ENCODE measurements at regions not wholly inside any gene's neighbourhood (a gene's known extent, or its start where the extent isn't known, plus 50 kb on each side); places are given as distances from the start of the nearest gene placed in this dataset.

GRCh38 chr11:29634244-29634643 is 382.6 kb downstream of the KCNA4 start:
- no peaks in the 10 kb centered on the region for H3K36me3 ChIP-seq (ENCODE audit: insufficient read depth, low read length)
- no peaks in the 10 kb centered on the region for H3K9me3 ChIP-seq (ENCODE audit: insufficient read depth, low read depth, low read length)
- no peak overlapping the region for H3K4me3 ChIP-seq (ENCODE audit: low read length, poor library complexity, severe bottlenecking)
- H3K9ac ChIP-seq (ENCODE audit: low read depth, low read length, poor library complexity, severe bottlenecking), result no peak overlapping the region
- H2AFZ ChIP-seq (ENCODE audit: low read length), result no peak overlapping the region
- no peaks in the 10 kb centered on the region for H3K9me2 ChIP-seq (replicated peaks; ENCODE audit: low read depth, low read length)
- TF ChIP-seq CTCF (conservative IDR thresholded peaks at IDR 0.05; ENCODE audit: low read length), result no peak
- TF ChIP-seq EZH2phosphoT487 (IDR thresholded peaks at IDR 0.05; ENCODE audit: borderline replicate concordance), result no peak
- H3K79me2 ChIP-seq (ENCODE audit: insufficient read depth, low read length), result no peaks in the 10 kb centered on the region
- no peak overlapping the region for H3K4me2 ChIP-seq (ENCODE audit: low read depth, low read length, poor library complexity, severe bottlenecking)
- no peaks in the 10 kb centered on the region for H4K20me1 ChIP-seq (ENCODE audit: insufficient read depth, low read length, poor library complexity, severe bottlenecking)
- H3F3A ChIP-seq (ENCODE audit: low read depth), result no peaks in the 10 kb centered on the region
- H3K27me3 ChIP-seq (ENCODE audit: insufficient read depth, low read length, poor library complexity, severe bottlenecking), result no peaks in the 10 kb centered on the region
- no peaks in the 10 kb centered on the region for H3K4me1 ChIP-seq (ENCODE audit: insufficient read depth, low read length, poor library complexity, severe bottlenecking)

GRCh38 chr11:29629286-29629685 is 387.5 kb downstream of the KCNA4 start:
- Histone ChIP-seq H3F3A (ENCODE audit: low read depth) (no peaks in the 10 kb centered on the region), H3K9ac (ENCODE audit: low read depth, low read length, poor library complexity, severe bottlenecking) (no peak overlapping the region), H3K9me2 (replicated peaks; ENCODE audit: low read depth, low read length) (no peaks in the 10 kb centered on the region), H3K36me3 (ENCODE audit: insufficient read depth, low read length) (no peaks in the 10 kb centered on the region), H3K4me2 (ENCODE audit: low read depth, low read length, poor library complexity, severe bottlenecking) (no peak overlapping the region), H3K79me2 (ENCODE audit: insufficient read depth, low read length) (no peaks in the 10 kb centered on the region), H3K4me1 (ENCODE audit: insufficient read depth, low read length, poor library complexity, severe bottlenecking) (no peaks in the 10 kb centered on the region), H3K4me3 (ENCODE audit: low read length, poor library complexity, severe bottlenecking) (no peak overlapping the region), H4K20me1 (ENCODE audit: insufficient read depth, low read length, poor library complexity, severe bottlenecking) (no peaks in the 10 kb centered on the region), H2AFZ (ENCODE audit: low read length) (no peak overlapping the region), H3K9me3 (ENCODE audit: insufficient read depth, low read depth, low read length) (no peaks in the 10 kb centered on the region), H3K27me3 (ENCODE audit: insufficient read depth, low read length, poor library complexity, severe bottlenecking) (no peaks in the 10 kb centered on the region)
- TF ChIP-seq EZH2phosphoT487 (IDR thresholded peaks at IDR 0.05; ENCODE audit: borderline replicate concordance) (no peak), CTCF (conservative IDR thresholded peaks at IDR 0.05; ENCODE audit: low read length) (no peak)

- no peaks in the 10 kb centered on the region for H3F3A ChIP-seq (ENCODE audit: low read depth)
- TF ChIP-seq CTCF (conservative IDR thresholded peaks at IDR 0.05; ENCODE audit: low read length) (no peak), EZH2phosphoT487 (IDR thresholded peaks at IDR 0.05; ENCODE audit: borderline replicate concordance) (no peak)
- H2AFZ ChIP-seq (ENCODE audit: low read length), result no peak overlapping the region
- H3K4me3 ChIP-seq (ENCODE audit: low read length, poor library complexity, severe bottlenecking), result no peak overlapping the region
- H3K9me3 ChIP-seq (ENCODE audit: insufficient read depth, low read depth, low read length), result no peaks in the 10 kb centered on the region
- no peak overlapping the region for H3K4me2 ChIP-seq (ENCODE audit: low read depth, low read length, poor library complexity, severe bottlenecking)
- no peaks in the 10 kb centered on the region for H3K79me2 ChIP-seq (ENCODE audit: insufficient read depth, low read length)
- no peaks in the 10 kb centered on the region for H4K20me1 ChIP-seq (ENCODE audit: insufficient read depth, low read length, poor library complexity, severe bottlenecking)
- H3K9ac ChIP-seq (ENCODE audit: low read depth, low read length, poor library complexity, severe bottlenecking), result no peak overlapping the region
- H3K36me3 ChIP-seq (ENCODE audit: insufficient read depth, low read length), result no peaks in the 10 kb centered on the region
- H3K9me2 ChIP-seq (replicated peaks; ENCODE audit: low read depth, low read length), result no peaks in the 10 kb centered on the region
- no peaks in the 10 kb centered on the region for H3K4me1 ChIP-seq (ENCODE audit: insufficient read depth, low read length, poor library complexity, severe bottlenecking)
- no peaks in the 10 kb centered on the region for H3K27me3 ChIP-seq (ENCODE audit: insufficient read depth, low read length, poor library complexity, severe bottlenecking)
Measured at GRCh38 chr11:29628609-29629008, 388.2 kb downstream of the KCNA4 start.

All from Loucy (cell line).